GM21528 (cell line): ENCODE measurements at regions not wholly inside any gene's neighbourhood (a gene's known extent, or its start where the extent isn't known, plus 50 kb on each side); places are given as distances from the start of the nearest gene placed in this dataset.
"Not testable (repeated sequence)": the region's sequence is repeated elsewhere in the genome, so short reads cannot be mapped to it uniquely, and the experiment has no call there.

Source experiments
- ATAC-seq: cut with Tn5 transposase; IDR thresholded peaks from one replicate; pipeline ENCODE4 v1.9.1; 2021; ENCODE audit warnings: mild to moderate bottlenecking, moderate library complexity; ENCODE audit not compliant: unreplicated experiment, low FRiP score

GRCh38 chr3:125695688-125696087 lies 100.4 kb upstream of the OSBPL11 start:
- no peak for ATAC-seq

- ATAC-seq: not testable (repeated sequence)
These were observed 101.8 kb upstream of the OSBPL11 start for GRCh38 chr3:125697126-125697525.

GRCh38 chr3:125697979-125698640 lies 102.8 kb upstream of the OSBPL11 start:
- not testable (repeated sequence) for ATAC-seq

GRCh38 chr3:125715651-125716050 lies 120.4 kb upstream of the OSBPL11 start:
- ATAC-seq: no peak

- ATAC-seq: not testable (repeated sequence)
These were observed 136.9 kb upstream of the OSBPL11 start for GRCh38 chr3:125732151-125732550.

- ATAC-seq: not testable (repeated sequence)
These were observed 146.9 kb upstream of the OSBPL11 start for GRCh38 chr3:125741991-125742718.

GRCh38 chr3:125742845-125743244 lies 147.5 kb upstream of the OSBPL11 start:
- not testable (repeated sequence) for ATAC-seq

GRCh38 chr3:125757050-125757449 lies 161.8 kb upstream of the OSBPL11 start:
- not testable (repeated sequence) for ATAC-seq

GRCh38 chr3:125758641-125759130 lies 163.4 kb upstream of the OSBPL11 start:
- not testable (repeated sequence) for ATAC-seq

- not testable (repeated sequence) for ATAC-seq
These were observed 167.3 kb upstream of the OSBPL11 start for GRCh38 chr3:125762601-125763000.

- not testable (repeated sequence) for ATAC-seq
These were observed 171.1 kb upstream of the OSBPL11 start for GRCh38 chr3:125766285-125766826.

- not testable (repeated sequence) for ATAC-seq
These were observed 171.6 kb upstream of the OSBPL11 start for GRCh38 chr3:125766931-125767330.

GRCh38 chr3:125767641-125768040 lies 172.3 kb upstream of the OSBPL11 start:
- ATAC-seq: no peak

GRCh38 chr3:125768821-125769220 lies 173.5 kb upstream of the OSBPL11 start:
- not testable (repeated sequence) for ATAC-seq

GRCh38 chr3:125771506-125771905 lies 176.2 kb upstream of the OSBPL11 start:
- ATAC-seq: not testable (repeated sequence)

- ATAC-seq: not testable (repeated sequence)
These were observed 179.2 kb upstream of the OSBPL11 start for GRCh38 chr3:125774433-125775034.

GRCh38 chr3:125775106-125775505 lies 179.8 kb upstream of the OSBPL11 start:
- ATAC-seq: not testable (repeated sequence)

GRCh38 chr3:125775606-125776294 lies 180.5 kb upstream of the OSBPL11 start:
- not testable (repeated sequence) for ATAC-seq

GRCh38 chr3:125779276-125779675 lies 184.0 kb upstream of the OSBPL11 start:
- not testable (repeated sequence) for ATAC-seq

- not testable (repeated sequence) for ATAC-seq
These were observed 184.6 kb upstream of the OSBPL11 start for GRCh38 chr3:125779918-125780317.
